SK-N-SH treated with all-trans-retinoic acid at 6 μM for 48 hours (cell line): ENCODE measurements at regions not wholly inside any gene's neighbourhood (a gene's known extent, or its start where the extent isn't known, plus 50 kb on each side); places are given as distances from the start of the nearest gene placed in this dataset.

ENCODE experiments used
- ATAC-seq: fragments of 200-7000 bp; cut with Tn5 transposase; 3 replicates; pipeline ENCODE4 v1.9.1; 2020; ENCODE audit warnings: mild to moderate bottlenecking, moderate library complexity
- ARNTL ChIP-seq: fragments of 450-650 bp; formaldehyde crosslinking; IDR thresholded peaks from 2 replicates; pipeline ENCODE4 v1.5.0; 2020; ENCODE audit warnings: low read depth, mild to moderate bottlenecking, moderate library complexity, borderline replicate concordance
- BACH2 ChIP-seq: fragments of 250-450 bp; sonication (Bioruptor Pico); IDR thresholded peaks from 2 replicates; pipeline ENCODE4 v1.9.0; 2021; ENCODE audit warnings: mild to moderate bottlenecking, borderline replicate concordance
- CREB5 ChIP-seq: fragments of 250-450 bp; sonication (Bioruptor Pico); IDR thresholded peaks from 2 replicates; pipeline ENCODE4 v1.5.1; 2020; ENCODE audit warnings: low read depth, mild to moderate bottlenecking, moderate library complexity
- CSDC2 ChIP-seq: fragments of 250-450 bp; sonication (Bioruptor Pico); IDR thresholded peaks from 2 replicates; pipeline ENCODE4 v1.5.0; 2020; ENCODE audit warnings: mild to moderate bottlenecking, moderate library complexity
- CSRNP3 ChIP-seq: fragments of 250-450 bp; sonication (Bioruptor Pico); IDR thresholded peaks from 2 replicates; pipeline ENCODE4 v1.5.1; 2021; ENCODE audit warnings: mild to moderate bottlenecking, moderate library complexity
- ESRRG ChIP-seq: fragments of 250-450 bp; sonication (Bioruptor Pico); IDR thresholded peaks from 2 replicates; pipeline ENCODE4 v1.6.1; 2021; ENCODE audit warnings: mild to moderate bottlenecking
- GLIS3 ChIP-seq: fragments of 250-450 bp; sonication (Bioruptor Pico); IDR thresholded peaks from 2 replicates; pipeline ENCODE4 v1.5.0; 2020; ENCODE audit warnings: mild to moderate bottlenecking, moderate library complexity
- ISL1 ChIP-seq: fragments of 250-450 bp; sonication (Bioruptor Pico); IDR thresholded peaks from 2 replicates; pipeline ENCODE4 v2.1.2; 2022; ENCODE audit warnings: mild to moderate bottlenecking, moderate library complexity
- OSR1 ChIP-seq: fragments of 250-450 bp; sonication (Bioruptor Pico); IDR thresholded peaks from 2 replicates; pipeline ENCODE4 v1.8.0; 2022; ENCODE audit warnings: moderate library complexity, mild to moderate bottlenecking, inconsistent platforms
- PATZ1 ChIP-seq: fragments of 250-450 bp; sonication (Bioruptor Pico); IDR thresholded peaks from 2 replicates; pipeline ENCODE4 v1.8.0; 2020; ENCODE audit warnings: mild to moderate bottlenecking, moderate library complexity, borderline replicate concordance
- PPARA ChIP-seq: fragments of 250-450 bp; sonication (Bioruptor Pico); IDR thresholded peaks from 2 replicates; pipeline ENCODE4 v1.5.0; 2020; ENCODE audit warnings: mild to moderate bottlenecking, borderline replicate concordance
- RARB ChIP-seq: fragments of 250-450 bp; sonication (Bioruptor Pico); IDR thresholded peaks from 2 replicates; pipeline ENCODE4 v1.8.0; 2021; ENCODE audit warnings: mild to moderate bottlenecking, moderate library complexity
- SNAI2 ChIP-seq: fragments of 250-450 bp; sonication (Bioruptor Pico); IDR thresholded peaks from 2 replicates; pipeline ENCODE4 v1.5.0; 2020; ENCODE audit warnings: mild to moderate bottlenecking, moderate library complexity
- TCF4 ChIP-seq: fragments of 250-450 bp; sonication (Bioruptor Pico); IDR thresholded peaks from 2 replicates; pipeline ENCODE4 v1.8.0; 2021; ENCODE audit warnings: mild to moderate bottlenecking, moderate library complexity, borderline replicate concordance
- TOX ChIP-seq: fragments of 250-450 bp; sonication (Bioruptor Pico); IDR thresholded peaks from 2 replicates; pipeline ENCODE4 v1.8.0; 2021; ENCODE audit warnings: mild to moderate bottlenecking, moderate library complexity, borderline replicate concordance
- TSHZ2 ChIP-seq: fragments of 250-450 bp; sonication (Bioruptor Pico); IDR thresholded peaks from 2 replicates; pipeline ENCODE4 v1.5.0; 2020; ENCODE audit warnings: mild to moderate bottlenecking, moderate library complexity
- ZFP3 ChIP-seq: fragments of 250-450 bp; sonication (Bioruptor Pico); IDR thresholded peaks from 2 replicates; pipeline ENCODE4 v1.5.0; 2020; ENCODE audit warnings: mild to moderate bottlenecking, moderate library complexity
- ZFP30 ChIP-seq: fragments of 450-650 bp; formaldehyde crosslinking; IDR thresholded peaks from 2 replicates; pipeline ENCODE4 v1.5.0; 2022; ENCODE audit warnings: mild to moderate bottlenecking, moderate library complexity
- ZNF8 ChIP-seq: fragments of 450-650 bp; formaldehyde crosslinking; IDR thresholded peaks from 2 replicates; pipeline ENCODE4 v1.5.0; 2020; ENCODE audit warnings: mild to moderate bottlenecking, moderate library complexity
- TF ChIP-seq, protein P1 (sequence below): fragments of 250-450 bp; sonication (Bioruptor Pico); IDR thresholded peaks from 2 replicates; pipeline ENCODE4 v1.8.0; 2021; ENCODE audit warnings: low read depth, mild to moderate bottlenecking, moderate library complexity, borderline replicate concordance

DNA sequence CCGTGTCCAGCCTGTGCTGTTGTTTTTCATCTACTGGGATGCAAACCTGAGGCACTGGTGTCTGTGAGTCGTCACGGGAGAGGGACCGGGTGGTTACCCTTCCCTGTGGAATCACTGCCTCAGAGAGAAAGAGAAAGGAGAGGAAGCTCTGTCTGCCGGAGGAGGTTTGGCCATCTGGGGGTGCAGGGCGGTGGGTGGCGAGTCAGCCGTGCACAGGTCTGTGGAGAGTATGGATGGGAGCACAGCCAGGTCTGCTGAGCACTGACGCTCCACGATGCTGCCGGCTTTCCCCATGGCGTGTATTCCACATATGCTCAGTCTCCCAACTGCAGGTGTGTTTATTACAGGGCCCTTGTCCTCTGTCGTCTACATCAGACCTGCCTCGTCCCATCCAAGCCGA, 395.2 kb upstream of the IRX4 start (continued):
- no peak for TF ChIP-seq CREB5 (CRISPR knock-in tag)
- no peak for TF ChIP-seq OSR1 (CRISPR knock-in tag)
- TF ChIP-seq TOX (CRISPR knock-in tag), result no peak
- no peak for TF ChIP-seq ARNTL (CRISPR knock-in tag)
- TF ChIP-seq SNAI2 (CRISPR knock-in tag), result no peak

DNA sequence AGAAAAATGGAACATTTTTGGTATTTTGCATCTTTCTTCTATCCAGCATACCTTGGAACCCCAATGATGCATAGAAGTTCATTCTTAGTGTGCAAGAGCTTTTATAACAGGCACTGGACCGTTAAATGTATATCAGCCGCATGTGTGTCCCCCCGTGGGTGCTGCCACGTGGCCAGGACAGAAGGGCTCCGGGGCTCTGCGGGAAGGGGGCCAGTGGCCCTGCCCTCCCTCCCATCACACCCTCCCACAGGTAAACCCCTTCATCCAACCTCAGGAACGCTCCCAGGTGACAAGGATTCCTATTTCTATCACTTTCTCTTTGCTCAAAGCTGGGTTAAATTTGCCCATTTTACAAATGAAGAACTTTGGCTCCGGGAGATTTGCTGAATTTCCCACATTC, 393.4 kb upstream of the IRX4 start:
- ATAC-seq, result no peak
- TF ChIP-seq PATZ1 (CRISPR knock-in tag) (no peak), BACH2 (CRISPR knock-in tag) (no peak), ZFP3 (CRISPR knock-in tag) (no peak), ARNTL (CRISPR knock-in tag) (no peak), ZNF8 (CRISPR knock-in tag) (no peak), PPARA (CRISPR knock-in tag) (no peak)
- TF ChIP-seq, protein P1, sequence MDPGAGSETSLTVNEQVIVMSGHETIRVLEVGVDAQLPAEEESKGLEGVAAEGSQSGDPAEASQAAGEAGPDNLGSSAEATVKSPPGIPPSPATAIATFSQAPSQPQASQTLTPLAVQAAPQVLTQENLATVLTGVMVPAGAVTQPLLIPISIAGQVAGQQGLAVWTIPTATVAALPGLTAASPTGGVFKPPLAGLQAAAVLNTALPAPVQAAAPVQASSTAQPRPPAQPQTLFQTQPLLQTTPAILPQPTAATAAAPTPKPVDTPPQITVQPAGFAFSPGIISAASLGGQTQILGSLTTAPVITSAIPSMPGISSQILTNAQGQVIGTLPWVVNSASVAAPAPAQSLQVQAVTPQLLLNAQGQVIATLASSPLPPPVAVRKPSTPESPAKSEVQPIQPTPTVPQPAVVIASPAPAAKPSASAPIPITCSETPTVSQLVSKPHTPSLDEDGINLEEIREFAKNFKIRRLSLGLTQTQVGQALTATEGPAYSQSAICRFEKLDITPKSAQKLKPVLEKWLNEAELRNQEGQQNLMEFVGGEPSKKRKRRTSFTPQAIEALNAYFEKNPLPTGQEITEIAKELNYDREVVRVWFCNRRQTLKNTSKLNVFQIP, result no peak
- TF ChIP-seq, all 23 proteins: peak for 0

DNA sequence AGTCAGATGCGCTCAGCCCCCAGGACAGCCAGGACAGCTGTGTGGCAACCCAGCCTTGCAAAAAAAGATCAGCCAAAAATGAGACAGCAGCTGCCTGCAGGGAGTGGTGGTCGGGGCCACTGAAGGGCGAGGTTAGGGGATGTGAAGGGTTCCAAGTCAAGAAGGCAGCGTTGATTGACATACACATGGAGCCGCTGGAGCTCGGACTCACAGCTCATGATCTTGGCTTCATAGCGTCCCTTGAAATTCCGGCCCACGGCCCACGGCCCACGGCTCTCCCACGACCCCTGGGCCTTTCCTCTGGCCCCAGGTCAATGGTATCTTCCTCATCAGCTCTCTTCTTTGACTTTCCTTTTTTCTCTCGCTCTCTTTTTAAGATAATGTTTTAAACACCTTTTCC, 390.0 kb upstream of the IRX4 start:
- ATAC-seq, result no peak
- TF ChIP-seq OSR1 (CRISPR knock-in tag) (no peak), ZFP3 (CRISPR knock-in tag) (no peak), TSHZ2 (CRISPR knock-in tag) (no peak), CSRNP3 (CRISPR knock-in tag) (no peak), CREB5 (CRISPR knock-in tag) (no peak), ISL1 (CRISPR knock-in tag) (no peak), ARNTL (CRISPR knock-in tag) (no peak)

- ATAC-seq, result no peak
- no peak for TF ChIP-seq ZFP30 (CRISPR knock-in tag)
Measured at GRCh38 chr5:2272039-2272438, 389.3 kb upstream of the IRX4 start.

- no peak for ATAC-seq
- TF ChIP-seq GLIS3 (CRISPR knock-in tag) (no peak), TCF4 (CRISPR knock-in tag) (no peak), CSDC2 (CRISPR knock-in tag) (no peak), TOX (CRISPR knock-in tag) (no peak), ESRRG (no peak), ZFP3 (CRISPR knock-in tag) (no peak), TSHZ2 (CRISPR knock-in tag) (no peak), OSR1 (CRISPR knock-in tag) (no peak), RARB (CRISPR knock-in tag) (no peak)
Measured at GRCh38 chr5:2271316-2271715, 388.6 kb upstream of the IRX4 start.
